PC-3 (cell line): ENCODE measurements at regions not wholly inside any gene's neighbourhood (a gene's known extent, or its start where the extent isn't known, plus 50 kb on each side); places are given as distances from the start of the nearest gene placed in this dataset.

Experiments used
- ATAC-seq: fragments of 200-7000 bp; cut with Tn5 transposase; 2 replicates; pipeline ENCODE4 v1.9.1; 2020; ENCODE audit warnings: mild to moderate bottlenecking, moderate library complexity
- BruUV-seq: library from RNA; stranded (reverse); fragments of 400-500 nt; replicated peaks from 2 replicates; lab custom pipeline; 2021; lab: Mats Ljungman, UMichigan
- CTCF ChIA-PET: fragments of 300-600 bp; sonication (Branson Sonifier 250); formaldehyde crosslinking; loops from one replicate; lab custom pipeline; 2022; ENCODE audit warnings: antibody characterized with exemption; lab: Charles Lee
- POLR2A ChIA-PET: fragments of 300-600 bp; sonication (Branson Sonifier 250); formaldehyde crosslinking; loops from one replicate; lab custom pipeline; 2022; ENCODE audit warnings: antibody characterized with exemption; ENCODE audit not compliant: unreplicated experiment; lab: Charles Lee
- DNase-seq: peaks from one replicate; pipeline ENCODE4 v3.0.0-alpha.2; 2015
- H2AFZ ChIP-seq: fragments of 300-600 bp; sonication (generic); 2 replicates; pipeline ENCODE4 v1.6.0; 2016; ENCODE audit warnings: antibody characterized with exemption, low read length
- H3F3A ChIP-seq: fragments of 300-600 bp; sonication (generic); one replicate; pipeline ENCODE4 v1.6.0; 2017; ENCODE audit warnings: antibody characterized with exemption, low read length, control low read depth, mild to moderate bottlenecking; ENCODE audit not compliant: unreplicated experiment
- H3K27ac ChIP-seq: fragments of 300-600 bp; sonication (generic); 2 replicates; pipeline ENCODE4 v1.5.1; 2016; ENCODE audit warnings: mild to moderate bottlenecking, low read length
- H3K27me3 ChIP-seq: fragments of 300-600 bp; sonication (generic); 2 replicates; pipeline ENCODE4 v1.6.1; 2016; ENCODE audit warnings: low read length, mixed read lengths
- H3K36me3 ChIP-seq: fragments of 300-600 bp; sonication (generic); 2 replicates; pipeline ENCODE4 v1.6.1; 2016; ENCODE audit warnings: low read depth, mixed run types, low read length, mixed read lengths
- H3K4me1 ChIP-seq: fragments of 300-600 bp; sonication (generic); 2 replicates; pipeline ENCODE4 v1.5.1; 2016; ENCODE audit warnings: low read length; ENCODE audit not compliant: insufficient read depth
- H3K4me2 ChIP-seq: fragments of 300-600 bp; sonication (generic); 2 replicates; pipeline ENCODE4 v1.6.0; 2016; ENCODE audit warnings: low read length
- H3K4me3 ChIP-seq: fragments of 300-600 bp; sonication (generic); 2 replicates; pipeline ENCODE4 v1.5.1; 2016; ENCODE audit warnings: mild to moderate bottlenecking, low read length, mixed read lengths
- H3K79me2 ChIP-seq: fragments of 300-600 bp; sonication (generic); 2 replicates; pipeline ENCODE4 v1.6.1; 2017; ENCODE audit warnings: low read length, mixed read lengths
- H3K9ac ChIP-seq: fragments of 300-600 bp; sonication (generic); 2 replicates; pipeline ENCODE4 v1.6.0; 2016; ENCODE audit warnings: mild to moderate bottlenecking, low read length
- H3K9me2 ChIP-seq: fragments of 300-600 bp; sonication (generic); replicated peaks from 2 replicates; pipeline ENCODE4 v1.6.1; 2016; ENCODE audit warnings: mixed run types, low read length, mixed read lengths
- H3K9me3 ChIP-seq: fragments of 300-600 bp; sonication (generic); 2 replicates; pipeline ENCODE4 v1.6.1; 2016; ENCODE audit warnings: low read length, mixed read lengths
- H4K20me1 ChIP-seq: fragments of 300-600 bp; sonication (generic); 2 replicates; pipeline ENCODE4 v1.6.1; 2016; ENCODE audit warnings: low read length, mixed read lengths
- EZH2 ChIP-seq: fragments of 300-600 bp; sonication (generic); IDR thresholded peaks from one replicate; pipeline ENCODE4 v1.6.1; 2017; ENCODE audit warnings: antibody characterized with exemption, mild to moderate bottlenecking, low read length; ENCODE audit not compliant: unreplicated experiment
- EZH2phosphoT487 ChIP-seq: fragments of 300-600 bp; sonication (generic); IDR thresholded peaks from 2 replicates; pipeline ENCODE4 v1.6.1; 2018; ENCODE audit warnings: mild to moderate bottlenecking, antibody characterized with exemption, low read length, borderline replicate concordance
- intact Hi-C: fragments of 100-400 bp; cut with micrococcal nuclease; formaldehyde crosslinking; loops from 2 replicates; pipeline ENCODE4 v1.9.0; 2023
- TF ChIP-seq, protein P1 (sequence below): fragments of 300-600 bp; sonication (generic); conservative IDR thresholded peaks from 2 replicates; pipeline ENCODE4 v1.5.1; 2017; ENCODE audit warnings: antibody characterized with exemption, low read depth, mild to moderate bottlenecking, low read length

DNA sequence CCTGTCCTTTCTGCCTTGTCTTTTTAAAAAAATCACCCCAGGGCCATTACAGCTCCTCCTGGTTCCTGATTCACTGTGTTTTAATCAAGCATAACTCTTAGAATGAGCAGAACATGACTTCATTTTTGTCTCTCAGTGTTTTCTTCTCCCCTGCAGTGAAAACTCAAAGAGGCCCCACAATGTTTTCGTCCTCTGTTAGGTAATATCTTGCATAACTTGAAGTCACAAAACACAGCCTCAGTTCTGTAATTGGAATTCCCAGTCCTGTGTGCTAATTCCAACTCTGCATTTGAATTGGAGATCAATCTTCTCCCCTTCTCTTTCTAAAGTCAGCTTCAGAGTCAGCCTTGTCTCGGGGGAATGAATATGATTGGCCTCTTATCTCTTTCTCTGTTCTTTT is 186.5 kb upstream of the NAV2 start:
- POLR2A ChIA-PET, result no interaction called here

DNA sequence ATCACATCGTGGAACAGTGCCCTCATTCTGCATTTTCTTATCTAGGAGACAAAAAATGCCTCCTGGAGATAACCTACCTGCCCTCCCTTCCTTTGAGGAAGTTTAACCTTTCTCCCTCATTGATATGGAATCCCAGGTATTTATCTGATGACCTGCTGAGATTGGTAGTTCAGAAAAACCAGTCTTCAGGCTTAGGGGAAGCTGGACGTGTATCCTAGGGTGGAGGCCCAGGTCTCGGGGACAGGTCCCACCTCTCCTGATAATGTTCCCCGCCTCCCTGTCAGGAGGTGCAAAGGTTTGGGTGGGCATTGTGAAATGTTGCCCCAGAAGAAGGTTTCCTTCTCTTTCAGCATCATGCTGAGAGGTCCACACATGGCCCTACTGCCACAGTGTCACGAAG is 186.9 kb upstream of the NAV2 start:
- Histone ChIP-seq H3K36me3 (no peaks in the 10 kb centered on the region), H3K4me2 (no peak overlapping the region), H3K9ac (no peak overlapping the region), H3K9me3 (no peaks in the 10 kb centered on the region), H3K27ac (no peak overlapping the region), H3K79me2 (no peaks in the 10 kb centered on the region), H3K9me2 (no peaks in the 10 kb centered on the region), H3K4me1 (no peaks in the 10 kb centered on the region), H3K27me3 (peaks cover 34% of the 10 kb centered on the region), H3F3A (no peaks in the 10 kb centered on the region), H3K4me3 (no peak overlapping the region), H2AFZ (no peak overlapping the region), H4K20me1 (no peaks in the 10 kb centered on the region)
- intact Hi-C loops, result no loop called here
- ATAC-seq (no peak), DNase-seq (no peak)
- no TSS peak for BruUV-seq
- CTCF ChIA-PET, result interaction anchor here (0.6 kb wide), 1 partner anchor 202 kb away, joined by 3 read pairs; no protein-coding TSS in a partner anchor
- TF ChIP-seq EZH2 (no peak), EZH2phosphoT487 (no peak)
- TF ChIP-seq, protein P1, sequence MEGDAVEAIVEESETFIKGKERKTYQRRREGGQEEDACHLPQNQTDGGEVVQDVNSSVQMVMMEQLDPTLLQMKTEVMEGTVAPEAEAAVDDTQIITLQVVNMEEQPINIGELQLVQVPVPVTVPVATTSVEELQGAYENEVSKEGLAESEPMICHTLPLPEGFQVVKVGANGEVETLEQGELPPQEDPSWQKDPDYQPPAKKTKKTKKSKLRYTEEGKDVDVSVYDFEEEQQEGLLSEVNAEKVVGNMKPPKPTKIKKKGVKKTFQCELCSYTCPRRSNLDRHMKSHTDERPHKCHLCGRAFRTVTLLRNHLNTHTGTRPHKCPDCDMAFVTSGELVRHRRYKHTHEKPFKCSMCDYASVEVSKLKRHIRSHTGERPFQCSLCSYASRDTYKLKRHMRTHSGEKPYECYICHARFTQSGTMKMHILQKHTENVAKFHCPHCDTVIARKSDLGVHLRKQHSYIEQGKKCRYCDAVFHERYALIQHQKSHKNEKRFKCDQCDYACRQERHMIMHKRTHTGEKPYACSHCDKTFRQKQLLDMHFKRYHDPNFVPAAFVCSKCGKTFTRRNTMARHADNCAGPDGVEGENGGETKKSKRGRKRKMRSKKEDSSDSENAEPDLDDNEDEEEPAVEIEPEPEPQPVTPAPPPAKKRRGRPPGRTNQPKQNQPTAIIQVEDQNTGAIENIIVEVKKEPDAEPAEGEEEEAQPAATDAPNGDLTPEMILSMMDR, result no peak
- POLR2A ChIA-PET, result no interaction called here

More for the DNA sequence above, 186.5 kb upstream of the NAV2 start:
- H3K9ac ChIP-seq, result no peak overlapping the region
- TF ChIP-seq EZH2phosphoT487 (no peak), EZH2 (no peak)
- TF ChIP-seq, protein P1, result no peak
- peaks cover 36% of the 10 kb centered on the region for H3K27me3 ChIP-seq
- no TSS peak for BruUV-seq
- no peaks in the 10 kb centered on the region for H3K79me2 ChIP-seq
- no peak overlapping the region for H3K4me3 ChIP-seq
- intact Hi-C loops, result no loop called here
- DNase-seq, result no peak
- H3K4me1 ChIP-seq, result no peaks in the 10 kb centered on the region
- H3F3A ChIP-seq, result no peaks in the 10 kb centered on the region
- H3K4me2 ChIP-seq, result no peak overlapping the region
- no peak overlapping the region for H2AFZ ChIP-seq
- no peaks in the 10 kb centered on the region for H4K20me1 ChIP-seq
- ATAC-seq, result no peak
- CTCF ChIA-PET, result interaction anchor here (0.6 kb wide), 1 partner anchor 202 kb away, joined by 3 read pairs; no protein-coding TSS in a partner anchor
- H3K9me2 ChIP-seq, result no peaks in the 10 kb centered on the region
- H3K9me3 ChIP-seq, result no peaks in the 10 kb centered on the region
- H3K27ac ChIP-seq, result no peak overlapping the region
- H3K36me3 ChIP-seq, result no peaks in the 10 kb centered on the region

DNA sequence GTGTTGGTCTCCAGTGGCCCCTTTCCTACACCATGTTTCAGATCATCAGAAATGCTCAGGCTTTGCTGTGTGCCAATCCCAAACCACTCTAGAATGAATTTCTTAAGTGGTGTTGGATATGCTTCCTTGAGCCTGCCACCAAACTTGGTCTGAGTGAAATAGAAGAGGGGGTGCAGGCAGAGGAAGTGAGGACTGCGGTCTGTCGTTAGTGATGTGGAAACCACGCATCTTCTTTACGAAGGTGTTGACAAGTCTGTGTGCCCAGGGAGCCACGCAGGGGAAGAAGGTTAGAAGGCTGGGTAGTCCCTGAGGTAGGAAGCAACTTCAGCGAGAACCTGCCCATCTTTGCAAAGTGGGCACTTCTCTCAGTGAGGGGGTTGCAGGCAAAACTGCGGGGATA is 187.4 kb upstream of the NAV2 start:
- H3K4me2 ChIP-seq, result no peak overlapping the region
- ChIA-PET CTCF (interaction anchor here (0.6 kb wide), 1 partner anchor 201 kb away, joined by 3 read pairs; no protein-coding TSS in a partner anchor), POLR2A (no interaction called here)
- no TSS peak for BruUV-seq
- H3K36me3 ChIP-seq, result no peaks in the 10 kb centered on the region
- TF ChIP-seq, protein P1, result no peak
- TF ChIP-seq EZH2 (no peak), EZH2phosphoT487 (no peak)
- intact Hi-C loops, result no loop called here
- no peaks in the 10 kb centered on the region for H3K4me1 ChIP-seq
- H3F3A ChIP-seq, result no peaks in the 10 kb centered on the region
- H3K4me3 ChIP-seq, result no peak overlapping the region
- H3K9me3 ChIP-seq, result no peaks in the 10 kb centered on the region
- DNase-seq (no peak), ATAC-seq (no peak)
- no peak overlapping the region for H3K9ac ChIP-seq
- no peak overlapping the region for H2AFZ ChIP-seq
- H3K27ac ChIP-seq, result no peak overlapping the region
- H3K27me3 ChIP-seq, result peaks cover 30% of the 10 kb centered on the region
- no peaks in the 10 kb centered on the region for H4K20me1 ChIP-seq
- no peaks in the 10 kb centered on the region for H3K79me2 ChIP-seq
- no peaks in the 10 kb centered on the region for H3K9me2 ChIP-seq
